ENCODE measurements at regions not wholly inside any gene's neighbourhood (a gene's known extent, or its start where the extent isn't known, plus 50 kb on each side); places are given as distances from the start of the nearest gene placed in this dataset.
"Not testable (repeated sequence)": the region's sequence is repeated elsewhere in the genome, so short reads cannot be mapped to it uniquely, and the experiment has no call there.

DNA sequence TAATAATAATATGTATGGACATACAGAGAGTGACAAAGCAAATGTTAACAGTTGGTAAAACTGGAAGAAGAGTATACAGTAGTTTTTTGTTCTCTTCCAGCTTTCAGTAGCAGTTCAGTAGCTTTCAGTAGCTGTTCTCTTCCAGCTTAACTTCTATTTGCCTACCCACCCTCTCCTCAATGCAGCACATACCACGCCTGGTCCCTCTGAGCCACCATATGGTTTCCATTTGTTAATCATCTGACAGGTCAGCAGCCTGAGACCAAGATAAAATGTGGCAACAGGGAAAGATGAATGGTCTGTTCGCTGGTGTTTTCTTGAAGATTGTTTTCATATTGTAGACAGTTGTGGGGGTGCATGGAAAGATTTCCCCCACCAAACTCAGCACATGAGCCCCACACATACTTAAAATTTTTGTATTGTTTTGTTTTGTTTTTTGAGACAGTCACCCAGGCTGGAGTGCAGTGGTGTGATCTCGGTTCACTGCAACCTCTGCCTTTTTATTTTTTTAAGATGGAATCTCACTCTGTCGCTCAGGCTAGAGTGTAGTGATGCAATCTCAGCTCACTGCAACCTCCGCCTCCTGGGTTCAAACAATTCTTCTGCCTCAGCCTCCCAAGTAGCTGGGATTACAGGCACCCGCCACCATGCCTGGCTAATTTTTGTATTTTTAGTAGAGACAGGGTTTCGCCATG is 56.8 kb downstream of the ATP6V0E2 start:
- not testable (repeated sequence) for DNase-seq

DNA sequence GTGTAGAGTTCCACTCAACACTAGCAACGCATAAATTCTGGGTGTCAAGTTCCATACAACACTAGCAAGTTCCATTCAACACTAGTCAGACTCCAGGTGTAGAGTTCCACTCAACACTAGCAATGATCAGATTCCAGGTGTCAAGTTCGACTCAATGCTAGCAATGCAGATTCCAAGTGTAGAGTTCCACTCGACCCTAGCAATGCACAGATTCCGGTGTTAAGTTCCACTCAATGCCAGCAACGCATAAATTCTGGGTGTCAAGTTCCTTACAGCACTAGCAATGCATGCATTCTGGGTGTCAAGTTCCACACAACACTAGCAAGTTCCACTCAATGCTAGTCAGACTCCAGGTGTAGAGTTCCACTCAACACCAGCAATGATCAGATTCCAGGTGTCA is 60.0 kb downstream of the ATP6V0E2 start:
- not testable (repeated sequence) for DNase-seq

DNA sequence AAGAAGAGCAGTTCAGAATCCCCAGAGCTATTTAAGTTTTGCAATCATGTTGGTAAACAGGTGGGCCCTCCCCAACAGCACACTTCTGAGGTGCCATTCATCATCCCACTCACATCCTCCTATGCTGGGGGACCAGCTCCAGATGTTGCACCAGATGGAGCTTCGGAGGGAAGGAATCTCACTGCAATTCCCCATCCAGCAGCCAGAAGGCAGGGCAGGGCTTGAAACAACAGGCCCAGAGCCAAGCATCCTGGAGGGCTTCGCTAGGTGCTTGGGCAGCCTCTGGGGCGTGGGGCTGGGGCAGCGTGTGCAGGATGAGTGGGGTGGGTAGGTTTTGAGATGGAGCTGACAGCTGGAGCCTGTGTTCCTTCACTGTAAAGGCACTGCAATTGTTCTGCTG is 73.6 kb downstream of the ATP6V0E2 start:
- not testable (repeated sequence) for DNase-seq

DNA sequence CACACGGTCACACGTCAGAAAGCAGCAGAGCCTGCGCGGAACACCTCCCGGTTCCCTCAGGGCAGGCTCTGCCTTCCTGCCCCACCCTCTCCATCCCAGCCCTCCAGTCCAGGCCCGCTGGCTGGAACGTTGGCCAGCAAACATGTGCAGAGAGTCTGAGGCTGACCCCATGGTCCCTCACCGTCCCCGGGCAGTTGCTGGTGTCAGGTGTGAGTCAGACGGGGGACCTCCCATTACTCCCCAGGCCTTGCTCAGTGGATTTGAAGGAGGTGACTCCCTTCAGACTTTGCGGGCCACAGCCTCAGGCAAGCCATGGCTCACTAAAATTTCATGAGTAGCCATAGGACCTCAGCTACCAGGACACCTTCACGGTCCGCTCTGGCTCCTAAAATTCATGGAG is 74.7 kb downstream of the ATP6V0E2 start:
- DNase-seq: not testable (repeated sequence)

DNA sequence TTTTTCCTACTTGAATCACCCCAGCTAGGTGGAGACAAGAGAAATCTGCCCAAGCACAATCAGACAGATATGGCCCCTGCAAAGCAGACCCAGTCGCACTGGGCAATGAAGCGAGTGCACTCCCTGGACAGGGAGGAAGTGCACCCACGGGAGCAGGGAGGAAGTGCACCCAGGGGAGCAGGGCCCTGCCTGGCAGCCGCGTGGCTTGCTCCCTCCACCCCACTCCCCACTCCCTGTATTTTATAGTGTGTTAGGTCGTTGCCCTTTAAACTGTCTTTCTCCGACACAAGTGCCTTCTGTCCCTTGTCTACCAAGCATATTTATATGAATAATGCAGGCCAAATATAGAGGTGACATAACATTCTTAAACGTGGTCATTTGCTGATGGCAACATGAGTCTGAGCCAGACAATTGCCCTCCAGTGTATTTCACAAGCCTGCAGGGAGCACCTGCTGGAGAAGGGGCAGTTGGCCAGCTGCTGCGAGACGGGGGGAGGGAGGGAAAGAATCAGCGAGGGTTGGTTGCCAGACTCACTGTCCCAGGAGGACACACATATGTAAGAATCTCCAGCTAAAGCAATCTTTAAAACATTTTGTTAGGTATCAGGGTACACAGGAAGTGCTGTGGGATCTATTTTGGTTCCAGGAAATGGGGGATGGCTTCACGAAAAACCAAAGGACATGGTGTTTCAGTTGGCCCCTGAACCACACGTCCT is 76.3 kb downstream of the ATP6V0E2 start:
- not testable (repeated sequence) for DNase-seq

DNA sequence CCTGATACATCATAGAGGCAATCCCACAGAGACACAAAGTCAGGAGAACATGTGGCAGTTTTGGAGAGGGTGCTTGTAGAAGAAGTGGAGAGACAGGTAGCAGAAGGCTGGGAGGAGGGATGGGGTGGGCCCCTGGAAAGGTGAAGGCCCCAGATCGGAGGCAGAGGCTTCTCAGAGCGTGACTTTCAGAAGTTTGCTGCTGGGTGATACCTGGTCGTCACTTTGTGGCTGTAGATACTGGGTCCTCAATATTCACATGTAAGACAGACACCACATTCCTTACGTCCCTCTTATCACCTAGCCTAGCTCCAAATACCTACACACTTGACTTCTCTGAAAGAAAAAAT is 76.8 kb downstream of the ATP6V0E2 start:
- DNase-seq: not testable (repeated sequence)

DNA sequence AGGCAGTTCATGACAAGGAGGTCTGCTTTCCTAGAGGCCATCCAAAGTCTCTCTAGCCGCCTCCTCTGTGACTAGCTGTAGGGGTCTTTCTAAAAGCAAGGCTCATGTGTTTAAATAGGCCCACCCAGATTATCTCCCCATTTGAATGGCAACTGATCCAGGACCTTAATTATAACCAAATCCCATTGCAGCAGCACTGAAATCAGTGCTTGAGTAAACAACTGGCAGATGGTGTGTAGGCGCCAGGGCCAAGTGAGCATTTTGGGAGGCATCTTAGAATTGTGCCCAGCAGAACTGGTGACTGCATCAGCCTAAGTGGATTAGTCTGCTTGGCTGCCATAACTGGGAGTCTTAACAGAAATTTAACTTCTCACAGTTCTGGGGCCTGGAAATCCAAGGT is 77.8 kb downstream of the ATP6V0E2 start:
- DNase-seq: not testable (repeated sequence)

DNA sequence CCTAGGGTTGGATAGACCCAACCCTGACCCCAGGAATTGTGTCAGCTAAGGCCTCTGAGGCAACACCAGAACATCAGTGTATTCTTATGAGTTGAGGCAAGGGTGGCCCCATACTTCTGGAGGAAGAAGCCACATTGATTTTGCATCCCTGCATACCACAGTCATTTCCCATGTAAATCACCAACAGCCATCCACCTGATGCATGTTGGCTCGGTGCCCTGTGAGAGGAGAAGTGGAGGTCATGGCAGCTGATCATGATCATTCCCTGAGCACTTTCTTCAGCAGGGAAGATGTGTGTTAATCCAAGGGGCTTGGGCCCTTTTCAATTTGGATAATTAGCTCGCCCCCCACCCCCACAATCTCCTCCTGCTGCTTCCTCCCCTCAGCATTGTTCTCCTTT is 85.1 kb downstream of the ATP6V0E2 start:
- DNase-seq: not testable (repeated sequence)

DNA sequence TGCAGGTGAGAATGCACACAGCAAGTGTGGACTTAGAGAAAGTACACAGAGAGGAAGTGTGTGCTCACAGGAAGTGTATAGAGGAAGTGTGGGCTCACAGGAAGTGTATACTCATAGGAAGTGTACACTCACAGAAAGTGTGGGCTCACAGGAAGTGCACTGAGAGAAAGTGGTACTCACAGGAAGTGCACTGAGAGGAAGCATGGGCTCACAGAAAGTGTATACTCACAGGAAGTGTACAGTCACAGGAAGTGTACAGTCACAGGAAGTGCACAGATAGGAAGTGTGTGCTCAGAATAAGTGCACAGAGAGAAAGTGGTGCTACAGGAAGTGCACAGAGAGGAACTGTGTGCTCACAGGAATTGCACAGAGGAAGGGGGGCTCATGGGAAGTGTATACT is 87.1 kb downstream of the ATP6V0E2 start:
- peak in 3 of 6 experiments; percentile 26 to 42 (median 30) for DNase-seq

DNA sequence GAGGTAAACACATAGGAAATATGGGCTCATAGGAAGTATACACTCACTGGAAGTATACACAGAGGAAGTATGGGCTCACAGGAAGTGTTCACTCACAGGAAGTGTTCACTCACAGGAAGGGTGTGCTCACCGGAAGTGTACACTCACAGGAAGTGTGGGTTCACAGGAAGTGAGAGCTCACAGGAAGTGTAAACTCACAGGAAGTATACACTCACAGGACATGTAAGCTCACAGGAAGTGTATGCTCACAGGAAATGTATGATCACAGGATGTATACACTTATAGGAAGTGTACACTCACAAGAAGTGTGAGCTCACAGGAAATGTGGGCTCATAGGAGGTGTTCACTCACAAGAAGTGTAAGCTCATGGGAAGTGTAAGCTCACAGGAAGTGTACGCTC is 88.1 kb downstream of the ATP6V0E2 start:
- DNase-seq: peak in 4 of 6 experiments; percentile 25 to 60 (median 36)

DNA sequence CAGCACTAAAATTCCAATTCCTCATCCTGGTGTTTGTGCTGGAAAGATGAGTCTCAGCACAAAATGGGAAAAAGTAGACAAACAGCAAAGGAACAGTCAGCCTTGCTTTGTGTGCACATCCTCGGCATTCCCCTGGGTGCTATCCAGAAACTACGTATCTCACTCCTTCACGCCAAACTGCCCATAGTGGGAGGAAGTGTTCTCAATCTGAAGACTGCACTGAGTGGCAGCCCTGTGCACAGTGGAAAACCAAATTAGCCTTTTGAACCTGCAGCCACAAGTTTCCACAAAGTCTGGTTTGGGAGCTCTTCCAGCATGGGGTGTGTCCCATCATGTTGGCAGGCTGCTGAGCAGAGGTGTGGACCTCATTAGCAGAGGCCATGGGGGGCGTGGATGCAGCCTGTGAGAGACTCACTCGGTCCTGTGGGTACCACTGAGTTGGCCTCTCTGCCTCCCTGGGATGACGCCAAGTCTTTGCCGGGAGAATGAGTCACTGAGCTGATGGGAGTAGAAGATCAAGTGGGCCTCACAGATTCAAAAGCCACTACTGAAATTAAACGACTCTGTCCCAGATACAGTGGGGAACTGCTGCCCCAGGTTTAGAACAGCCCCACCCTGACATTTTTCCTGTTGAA is 89.0 kb downstream of the ATP6V0E2 start:
- DNase-seq: not testable (repeated sequence)

DNA sequence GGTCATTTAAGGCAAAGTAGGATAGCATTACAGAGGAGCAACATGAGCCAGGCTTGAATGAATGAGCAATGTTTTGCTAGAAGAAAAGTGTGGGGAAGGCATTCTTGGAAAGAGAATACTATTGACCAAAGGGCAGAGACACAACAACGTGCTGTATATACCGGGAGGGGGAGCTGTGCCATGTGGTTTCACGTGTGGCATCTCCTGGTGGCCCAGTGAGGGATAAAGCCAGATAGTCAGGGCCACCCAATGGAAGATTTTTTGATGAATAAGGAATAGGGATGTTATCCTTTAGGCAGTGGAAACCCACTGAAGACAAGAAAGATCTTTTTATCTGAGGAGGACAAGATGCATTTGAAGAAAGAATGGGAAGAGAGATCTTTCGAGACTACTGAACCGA is 90.2 kb downstream of the ATP6V0E2 start:
- DNase-seq: not testable (repeated sequence)

DNA sequence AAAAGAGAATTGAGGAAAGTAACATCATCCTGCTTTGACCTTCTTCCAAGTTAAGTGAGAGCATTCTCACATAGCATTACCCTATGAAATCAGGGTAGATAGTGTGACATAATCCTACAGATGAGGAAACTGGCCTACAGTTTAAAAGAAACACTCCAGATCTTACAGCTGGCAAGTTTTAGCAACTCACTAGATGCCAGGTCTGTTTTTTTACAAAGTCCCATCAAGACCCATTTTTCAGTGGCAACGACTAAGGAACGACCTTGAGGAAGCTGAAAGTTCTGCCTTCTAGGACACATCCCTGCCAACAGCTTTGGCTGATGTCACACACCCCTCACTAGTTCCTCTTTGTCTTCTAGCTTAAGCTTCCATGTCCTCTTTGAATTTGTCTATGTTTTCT is 92.7 kb downstream of the ATP6V0E2 start:
- DNase-seq: not testable (repeated sequence)

DNA sequence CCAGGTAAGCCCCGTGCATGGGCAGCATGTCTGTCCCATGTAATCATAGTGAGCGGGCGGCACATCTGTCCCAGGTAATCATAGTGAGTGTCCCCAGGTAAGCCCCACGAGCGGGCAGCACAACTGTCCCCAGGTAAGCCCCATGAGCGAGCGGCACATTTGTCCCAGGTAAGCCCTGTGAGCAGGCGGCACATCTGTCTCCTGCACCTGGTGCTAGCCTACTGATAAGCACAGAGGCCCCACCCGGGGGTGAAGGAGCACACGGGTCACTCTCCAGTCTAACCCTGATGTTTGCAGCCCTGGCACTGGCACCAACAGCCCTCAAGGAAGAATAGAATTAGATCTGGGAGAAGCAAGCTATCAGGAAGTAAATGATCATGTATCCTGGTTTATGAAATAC is 99.2 kb downstream of the ATP6V0E2 start:
- DNase-seq: not testable (repeated sequence)

DNA sequence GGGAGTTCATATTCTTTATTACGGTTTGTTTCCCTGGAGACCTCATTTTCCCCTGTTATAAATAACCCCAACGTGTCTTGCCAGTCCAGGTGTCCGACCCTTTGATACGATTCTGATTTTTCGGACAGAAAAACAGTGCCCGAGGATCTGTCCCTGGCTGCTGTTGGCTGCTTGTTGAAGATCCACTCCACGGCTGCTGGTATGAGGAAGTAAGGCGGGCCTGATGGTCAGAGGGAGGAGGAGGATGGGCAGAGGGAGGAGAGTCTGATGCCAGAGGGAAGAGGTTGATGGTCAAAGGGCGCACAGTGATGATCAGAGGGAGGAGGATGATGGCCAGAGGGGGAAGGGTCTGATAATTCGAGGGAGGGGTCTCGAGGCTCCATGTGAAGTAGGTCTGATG is 99.9 kb downstream of the ATP6V0E2 start:
- not testable (repeated sequence) for DNase-seq

DNA sequence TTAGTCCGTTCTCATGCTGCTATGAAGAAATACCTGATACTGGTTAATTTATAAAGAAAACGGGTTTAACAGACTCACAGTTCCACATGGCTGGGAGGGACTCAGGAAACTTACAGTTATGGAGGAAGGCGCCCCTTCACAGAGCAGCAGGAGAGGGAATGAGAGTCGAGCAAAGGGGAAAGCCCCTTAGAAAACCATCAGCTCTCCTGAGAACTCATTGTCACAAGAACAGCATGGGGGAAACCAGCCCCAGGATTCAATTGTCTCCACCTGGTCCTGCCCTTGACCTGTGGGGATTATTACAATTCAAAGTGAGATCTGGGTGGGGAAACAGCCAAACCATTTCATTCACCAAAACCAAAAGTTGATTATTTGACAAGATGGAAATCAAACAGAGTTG is 101.8 kb downstream of the ATP6V0E2 start:
- not testable (repeated sequence) for DNase-seq

DNA sequence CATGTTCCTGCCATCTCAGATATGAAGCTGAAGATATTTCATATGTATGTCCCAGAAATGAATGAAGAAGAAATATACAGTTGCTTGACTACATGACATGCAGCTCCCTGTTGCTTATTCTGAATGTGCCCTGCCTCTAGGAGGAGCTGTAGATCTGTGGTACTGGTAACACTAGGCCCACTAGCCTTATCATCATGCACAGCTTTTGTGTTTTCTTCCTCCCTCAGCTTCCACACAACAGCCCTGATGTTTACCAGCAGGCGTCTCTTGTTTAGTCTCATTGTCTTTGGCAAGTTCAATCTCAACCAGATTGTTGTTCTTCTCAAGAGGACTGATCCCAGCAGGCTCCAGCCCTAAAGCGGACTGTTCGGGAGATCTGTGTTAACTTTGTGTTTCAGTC is 104.8 kb downstream of the ATP6V0E2 start:
- not testable (repeated sequence) for DNase-seq

DNA sequence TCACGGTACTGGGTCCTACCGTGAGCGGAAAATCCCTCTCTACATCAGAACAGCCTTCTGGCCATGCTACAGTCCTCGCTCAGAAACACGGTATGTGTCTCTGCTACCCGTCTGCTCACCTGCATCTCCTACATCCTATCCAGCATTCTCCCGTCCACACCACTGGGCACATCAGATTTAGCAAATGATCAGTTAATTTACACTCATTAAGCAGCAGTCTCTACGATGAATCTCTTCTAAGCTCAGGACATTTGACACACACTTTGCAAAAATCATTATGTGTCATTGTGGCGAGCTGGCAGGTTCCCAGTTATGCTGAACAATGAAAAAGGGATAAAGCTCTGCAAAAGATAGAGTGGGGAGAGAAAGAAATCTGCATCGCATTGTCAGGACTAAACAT is 105.2 kb downstream of the ATP6V0E2 start:
- not testable (repeated sequence) for DNase-seq

DNA sequence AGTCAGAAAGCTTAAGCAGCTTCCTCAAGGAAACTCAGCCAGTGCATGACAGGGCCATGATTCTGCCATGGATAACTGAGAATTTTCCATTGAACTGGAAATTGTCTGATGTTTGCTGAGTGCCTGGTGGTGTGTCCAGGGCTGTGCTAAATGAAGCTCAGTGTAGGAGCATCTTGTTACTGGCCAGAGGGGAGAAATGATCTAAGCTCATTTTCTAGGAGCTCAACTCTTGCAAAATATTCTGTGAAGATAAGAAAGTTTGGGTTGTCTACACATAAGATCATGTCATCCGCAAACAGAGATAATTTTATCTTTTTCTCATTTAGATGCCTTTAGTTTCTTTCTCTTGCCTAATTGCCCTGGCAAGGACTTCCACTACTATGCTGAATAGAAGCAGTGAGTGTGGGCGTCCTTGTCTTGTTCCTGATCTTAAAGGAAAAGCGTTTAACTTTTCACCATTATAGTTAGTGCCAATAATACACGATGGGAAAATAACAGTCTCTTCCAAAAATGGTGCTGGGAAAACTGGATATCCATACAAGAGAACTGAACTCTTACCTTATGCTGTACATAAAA is 108.9 kb downstream of the ATP6V0E2 start:
- not testable (repeated sequence) for DNase-seq

DNA sequence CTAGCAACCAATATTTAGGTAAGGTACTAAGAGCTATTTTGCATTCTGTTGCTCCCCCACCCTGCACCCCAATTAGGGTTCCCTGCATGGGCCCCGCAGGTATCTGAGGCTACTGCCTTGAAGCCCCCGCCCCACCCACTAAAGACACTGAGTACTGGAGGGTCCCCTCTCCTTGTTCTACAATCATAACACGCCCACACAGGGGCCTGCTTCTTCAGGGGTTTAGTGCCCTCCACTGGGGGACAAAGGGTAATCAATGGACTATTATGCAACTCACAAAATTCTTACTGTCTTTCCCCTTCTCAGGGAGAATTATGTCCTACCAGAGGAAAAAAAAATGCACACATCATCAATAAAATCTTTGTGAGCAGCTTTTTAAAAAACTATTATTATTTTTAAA is 113.1 kb downstream of the ATP6V0E2 start:
- not testable (repeated sequence) for DNase-seq

DNA sequence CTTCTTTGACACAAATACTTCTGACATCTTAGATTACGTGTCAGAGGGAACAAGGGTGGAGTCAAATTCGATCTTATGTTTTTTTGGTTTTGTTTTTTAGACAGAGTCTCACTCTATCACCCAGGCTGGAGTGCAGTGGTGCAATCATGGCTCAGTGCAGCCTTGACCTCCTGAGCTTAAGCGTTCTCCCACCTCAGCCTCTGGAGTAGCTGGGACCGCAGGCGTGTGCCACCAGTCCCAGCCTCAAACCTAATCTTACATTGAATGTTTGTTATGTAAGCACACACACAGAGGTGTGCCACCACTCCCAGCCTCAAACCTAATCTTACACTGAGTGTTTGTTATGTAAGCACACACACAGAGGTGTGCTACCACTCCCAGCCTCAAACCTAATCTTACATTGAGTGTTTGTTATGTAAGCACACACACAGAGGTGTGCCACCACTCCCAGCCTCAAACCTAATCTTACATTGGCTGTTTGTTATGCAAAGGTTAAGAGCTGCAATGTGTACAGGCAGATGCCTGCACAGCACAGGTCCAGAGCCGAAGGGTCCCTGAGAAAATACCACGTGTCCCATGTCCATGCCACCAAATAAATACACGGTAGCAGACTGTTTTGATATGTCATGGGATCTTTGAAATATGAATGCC is 118.0 kb downstream of the ATP6V0E2 start:
- DNase-seq: not testable (repeated sequence)

DNA sequence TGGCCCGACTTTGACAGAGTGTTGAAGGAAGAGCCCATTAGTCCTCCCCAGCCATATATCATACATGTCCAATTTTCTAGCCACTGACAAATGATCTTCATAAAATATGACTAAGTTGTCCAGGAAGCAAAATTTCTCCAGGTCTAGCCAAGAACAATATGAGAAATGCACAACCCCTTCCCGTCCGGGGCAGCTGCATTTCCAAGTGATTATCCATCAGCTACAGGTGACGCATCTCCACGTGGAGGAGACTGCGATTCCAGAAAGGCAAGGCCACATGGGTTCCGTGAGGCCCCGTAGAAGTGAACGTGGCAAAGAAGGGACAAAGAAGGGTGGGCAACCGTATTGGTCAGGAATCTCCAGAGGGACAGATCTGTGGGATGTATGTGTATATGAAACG is 118.6 kb downstream of the ATP6V0E2 start:
- DNase-seq: not testable (repeated sequence)

All from stimulated activated naive CD4-positive, alpha-beta T cell (primary cell).